ENCODE measurements at regions not wholly inside any gene's neighbourhood (a gene's known extent, or its start where the extent isn't known, plus 50 kb on each side); places are given as distances from the start of the nearest gene placed in this dataset.

GRCh38 chr1:113275083-113275482, 115.2 kb upstream of the MAGI3 start:
- no peak for TF ChIP-seq CTCF (IDR thresholded peaks at IDR 0.05)
- TF ChIP-seq ZFX (IDR thresholded peaks at IDR 0.05; ENCODE audit: borderline replicate concordance), result no peak
